Chondrocyte (in vitro differentiated cells): ENCODE measurements at regions not wholly inside any gene's neighbourhood (a gene's known extent, or its start where the extent isn't known, plus 50 kb on each side); places are given as distances from the start of the nearest gene placed in this dataset.
A peak's percentile ranks its signal among the peaks of the same experiment; 100 is the strongest.

ENCODE experiments used
- DNase-seq: peaks from one replicate; pipeline ENCODE4 v3.0.0; 2021; ENCODE audit warnings: mixed read lengths, low spot score
- H3K27ac Mint-ChIP-seq: one replicate; pipeline ENCODE4 v1.8.0; 2021; ENCODE audit warnings: mild to moderate bottlenecking, moderate library complexity, mixed read lengths; ENCODE audit not compliant: unreplicated experiment
- H3K27me3 Mint-ChIP-seq: 2 replicates; pipeline ENCODE4 v1.8.0; 2021; ENCODE audit warnings: low read depth, mixed read lengths
- H3K36me3 Mint-ChIP-seq: 2 replicates; pipeline ENCODE4 v1.8.0; 2021; ENCODE audit warnings: low read depth, mixed read lengths
- H3K4me1 Mint-ChIP-seq: 2 replicates; pipeline ENCODE4 v1.8.0; 2021; ENCODE audit warnings: low read depth, mild to moderate bottlenecking, mixed read lengths
- H3K4me3 Mint-ChIP-seq: one replicate; pipeline ENCODE4 v1.8.0; 2021; ENCODE audit warnings: mild to moderate bottlenecking, moderate library complexity, mixed read lengths; ENCODE audit not compliant: unreplicated experiment
- H3K9me3 Mint-ChIP-seq: 2 replicates; pipeline ENCODE4 v1.8.0; 2021; ENCODE audit warnings: low read depth, mixed read lengths
- CTCF ChIP-seq: fragments of 200-600 bp; sonication (generic); IDR thresholded peaks from 2 replicates; pipeline ENCODE4 v1.5.0; 2021; ENCODE audit warnings: antibody characterized with exemption, mild to moderate bottlenecking, moderate library complexity

DNA sequence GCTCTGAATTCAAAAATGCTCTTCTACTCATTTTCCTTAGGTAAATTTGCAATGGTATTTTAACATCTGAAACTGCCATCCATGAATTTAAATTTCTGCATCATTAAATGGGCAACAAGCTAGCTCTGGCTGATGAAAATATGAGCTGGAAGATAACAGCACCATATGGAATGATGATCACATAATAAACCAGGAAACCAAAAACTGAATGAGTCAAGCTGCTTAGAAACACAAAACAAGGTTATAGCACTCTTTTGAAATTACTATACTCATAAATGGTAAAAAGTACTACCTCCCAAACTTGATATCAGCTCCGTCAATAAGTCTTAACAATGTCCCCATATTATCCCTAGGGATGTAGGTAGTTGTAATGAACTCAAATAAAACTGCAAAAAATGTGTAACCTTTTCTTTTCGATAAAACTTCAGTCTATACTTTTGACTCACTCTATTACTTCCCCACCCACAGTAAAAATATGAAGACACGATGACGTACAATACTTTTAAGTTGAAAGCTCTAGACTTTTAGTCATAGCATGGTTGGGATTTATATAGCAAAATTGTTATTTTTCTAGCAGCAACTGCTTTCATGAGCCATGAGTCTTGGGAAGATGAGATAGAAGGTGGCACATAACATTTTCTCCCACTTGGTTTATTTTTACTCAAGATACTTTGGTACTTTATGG is 396.7 kb downstream of the CDH2 start:
- no peak for DNase-seq
- peaks cover 9% of the 10 kb centered on the region for H3K4me1 Mint-ChIP-seq
- no peaks in the 10 kb centered on the region for H3K27me3 Mint-ChIP-seq
- H3K27ac Mint-ChIP-seq, result no peak overlapping the region
- H3K4me3 Mint-ChIP-seq, result no peak overlapping the region
- TF ChIP-seq CTCF, result no peak
- H3K9me3 Mint-ChIP-seq, result no peaks in the 10 kb centered on the region
- H3K36me3 Mint-ChIP-seq, result no peaks in the 10 kb centered on the region

DNA sequence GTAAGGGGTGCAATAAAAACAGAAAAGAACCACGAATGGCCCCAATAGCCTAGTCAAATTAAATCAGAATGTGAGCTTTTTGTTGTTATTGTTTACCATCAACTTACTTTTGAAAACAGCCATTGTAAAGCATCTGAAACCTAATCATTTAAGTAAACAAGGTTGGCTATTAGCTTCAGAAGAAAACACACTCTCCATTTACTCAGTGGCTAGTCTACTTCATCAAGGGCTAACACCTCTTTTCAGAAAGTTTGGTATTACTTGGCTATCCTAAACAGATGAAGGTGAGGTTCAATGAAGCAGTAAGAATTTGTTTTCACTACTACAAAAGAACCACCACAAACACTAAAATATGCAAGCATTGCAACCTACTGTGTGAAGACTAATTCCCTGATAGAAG is 398.0 kb downstream of the CDH2 start:
- H3K27me3 Mint-ChIP-seq, result no peaks in the 10 kb centered on the region
- no peak overlapping the region for H3K4me3 Mint-ChIP-seq
- TF ChIP-seq CTCF, result no peak
- H3K4me1 Mint-ChIP-seq, result peaks cover 9% of the 10 kb centered on the region
- no peak for DNase-seq
- H3K27ac Mint-ChIP-seq, result no peak overlapping the region
- H3K36me3 Mint-ChIP-seq, result no peaks in the 10 kb centered on the region
- H3K9me3 Mint-ChIP-seq, result no peaks in the 10 kb centered on the region

GRCh38 chr18:27778441-27778840 is 398.5 kb downstream of the CDH2 start:
- no peaks in the 10 kb centered on the region for H3K27me3 Mint-ChIP-seq
- no peaks in the 10 kb centered on the region for H3K9me3 Mint-ChIP-seq
- H3K27ac Mint-ChIP-seq, result no peak overlapping the region
- H3K4me1 Mint-ChIP-seq, result peaks cover 9% of the 10 kb centered on the region
- DNase-seq, result no peak
- no peak overlapping the region for H3K4me3 Mint-ChIP-seq
- H3K36me3 Mint-ChIP-seq, result no peaks in the 10 kb centered on the region
- TF ChIP-seq CTCF, result peak; percentile 81

GRCh38 chr18:27772081-27772480 is 404.8 kb downstream of the CDH2 start:
- Mint-ChIP-seq H3K27ac (no peak overlapping the region), H3K27me3 (no peaks in the 10 kb centered on the region), H3K4me3 (no peak overlapping the region), H3K36me3 (no peaks in the 10 kb centered on the region), H3K9me3 (no peaks in the 10 kb centered on the region), H3K4me1 (peaks cover 21% of the 10 kb centered on the region)
- TF ChIP-seq CTCF, result no peak
- no peak for DNase-seq

GRCh38 chr18:27771571-27771970 is 405.4 kb downstream of the CDH2 start:
- no peak overlapping the region for H3K4me3 Mint-ChIP-seq
- H3K27ac Mint-ChIP-seq, result no peak overlapping the region
- H3K36me3 Mint-ChIP-seq, result no peaks in the 10 kb centered on the region
- TF ChIP-seq CTCF, result no peak
- H3K27me3 Mint-ChIP-seq, result no peaks in the 10 kb centered on the region
- no peak for DNase-seq
- H3K4me1 Mint-ChIP-seq, result peaks cover 21% of the 10 kb centered on the region
- no peaks in the 10 kb centered on the region for H3K9me3 Mint-ChIP-seq
